ENCODE measurements at regions not wholly inside any gene's neighbourhood (a gene's known extent, or its start where the extent isn't known, plus 50 kb on each side); places are given as distances from the start of the nearest gene placed in this dataset.

DNA sequence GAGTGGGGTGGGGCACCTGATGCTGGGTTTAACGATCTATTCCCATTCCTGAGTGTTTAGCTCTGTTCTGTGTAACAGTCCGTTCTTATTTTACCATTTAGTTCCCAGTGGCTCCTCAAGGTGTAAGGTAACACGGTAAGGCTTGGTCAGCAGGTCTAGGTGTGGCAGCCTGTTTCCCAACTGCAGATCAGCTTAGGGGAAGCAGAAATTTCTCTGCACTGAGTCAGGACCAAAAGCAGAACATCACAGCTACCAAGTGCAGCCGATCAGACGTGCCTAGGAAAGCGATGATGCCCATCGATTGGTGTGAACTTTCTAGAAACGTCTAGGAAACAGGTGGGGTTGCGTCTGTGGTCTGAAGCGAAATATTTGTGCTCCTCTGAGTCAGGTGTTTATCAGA lies 240.1 kb downstream of the STIM2 start:
- no peak overlapping the region for H3K4me3 ChIP-seq (ENCODE audit: low read depth, low read length)
- TF ChIP-seq, protein P1, sequence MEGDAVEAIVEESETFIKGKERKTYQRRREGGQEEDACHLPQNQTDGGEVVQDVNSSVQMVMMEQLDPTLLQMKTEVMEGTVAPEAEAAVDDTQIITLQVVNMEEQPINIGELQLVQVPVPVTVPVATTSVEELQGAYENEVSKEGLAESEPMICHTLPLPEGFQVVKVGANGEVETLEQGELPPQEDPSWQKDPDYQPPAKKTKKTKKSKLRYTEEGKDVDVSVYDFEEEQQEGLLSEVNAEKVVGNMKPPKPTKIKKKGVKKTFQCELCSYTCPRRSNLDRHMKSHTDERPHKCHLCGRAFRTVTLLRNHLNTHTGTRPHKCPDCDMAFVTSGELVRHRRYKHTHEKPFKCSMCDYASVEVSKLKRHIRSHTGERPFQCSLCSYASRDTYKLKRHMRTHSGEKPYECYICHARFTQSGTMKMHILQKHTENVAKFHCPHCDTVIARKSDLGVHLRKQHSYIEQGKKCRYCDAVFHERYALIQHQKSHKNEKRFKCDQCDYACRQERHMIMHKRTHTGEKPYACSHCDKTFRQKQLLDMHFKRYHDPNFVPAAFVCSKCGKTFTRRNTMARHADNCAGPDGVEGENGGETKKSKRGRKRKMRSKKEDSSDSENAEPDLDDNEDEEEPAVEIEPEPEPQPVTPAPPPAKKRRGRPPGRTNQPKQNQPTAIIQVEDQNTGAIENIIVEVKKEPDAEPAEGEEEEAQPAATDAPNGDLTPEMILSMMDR (IDR thresholded peaks at IDR 0.05; ENCODE audit: borderline replicate concordance, insufficient read depth, low read depth, low read length): no peak

GRCh38 chr4:27101126-27101525 lies 240.5 kb downstream of the STIM2 start:
- TF ChIP-seq, protein P1 (IDR thresholded peaks at IDR 0.05; ENCODE audit: borderline replicate concordance, insufficient read depth, low read depth, low read length): no peak
- no peak overlapping the region for H3K4me3 ChIP-seq (ENCODE audit: low read depth, low read length)

GRCh38 chr4:27101561-27101960 lies 240.9 kb downstream of the STIM2 start:
- TF ChIP-seq, protein P1 (IDR thresholded peaks at IDR 0.05; ENCODE audit: borderline replicate concordance, insufficient read depth, low read depth, low read length): no peak
- H3K4me3 ChIP-seq (ENCODE audit: low read depth, low read length): no peak overlapping the region

- H3K4me3 ChIP-seq (ENCODE audit: low read depth, low read length): no peak overlapping the region
- TF ChIP-seq, protein P1 (IDR thresholded peaks at IDR 0.05; ENCODE audit: borderline replicate concordance, insufficient read depth, low read depth, low read length): no peak
Observed at GRCh38 chr4:27111627-27112026, 251.0 kb downstream of the STIM2 start.

DNA sequence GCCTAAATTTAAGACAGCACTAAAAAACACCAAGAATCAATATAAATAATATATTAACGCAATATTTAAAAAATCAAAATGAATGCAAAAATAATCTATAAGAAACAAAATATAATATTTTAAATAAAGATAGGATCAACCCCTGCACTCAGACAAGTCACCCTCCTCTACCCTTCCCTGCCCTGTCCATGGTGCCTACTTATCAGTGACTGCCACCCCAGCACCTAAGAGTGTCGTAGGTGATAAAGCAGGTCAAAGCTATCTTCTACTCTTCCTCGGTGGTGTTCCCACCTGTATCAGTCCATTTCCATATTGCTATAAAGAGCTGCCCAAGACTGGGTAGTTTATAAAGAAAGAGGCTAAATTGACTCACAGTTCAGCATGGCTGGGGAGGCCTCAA lies 251.9 kb downstream of the STIM2 start:
- H3K4me3 ChIP-seq (ENCODE audit: low read depth, low read length): no peak overlapping the region
- TF ChIP-seq, protein P1 (IDR thresholded peaks at IDR 0.05; ENCODE audit: borderline replicate concordance, insufficient read depth, low read depth, low read length): no peak

GRCh38 chr4:27115221-27115620 lies 254.6 kb downstream of the STIM2 start:
- TF ChIP-seq, protein P1 (IDR thresholded peaks at IDR 0.05; ENCODE audit: borderline replicate concordance, insufficient read depth, low read depth, low read length): no peak
- H3K4me3 ChIP-seq (ENCODE audit: low read depth, low read length): no peak overlapping the region

DNA sequence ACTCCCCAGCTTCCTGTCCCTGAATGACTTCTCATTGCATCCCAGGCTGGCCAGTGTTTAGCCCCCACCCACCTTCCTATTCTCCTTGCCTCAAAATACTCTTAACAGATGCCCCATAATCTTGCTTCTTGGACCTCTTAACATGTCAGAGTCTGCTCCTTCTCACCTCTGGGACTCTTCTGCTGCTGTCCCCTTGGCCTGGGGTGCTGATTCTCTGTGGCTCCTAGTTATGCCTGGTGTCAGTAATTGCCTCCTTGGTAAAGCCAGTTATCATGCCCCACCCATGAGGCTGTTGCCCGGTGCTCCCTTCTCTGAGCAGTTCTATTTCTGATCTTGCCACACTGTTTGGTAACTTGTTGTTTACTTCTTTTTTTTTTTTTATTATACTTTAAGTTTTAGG lies 256.8 kb downstream of the STIM2 start:
- H3K4me3 ChIP-seq (ENCODE audit: low read depth, low read length): no peak overlapping the region
- TF ChIP-seq, protein P1 (IDR thresholded peaks at IDR 0.05; ENCODE audit: borderline replicate concordance, insufficient read depth, low read depth, low read length): no peak
